ENCODE measurements at regions not wholly inside any gene's neighbourhood (a gene's known extent, or its start where the extent isn't known, plus 50 kb on each side); places are given as distances from the start of the nearest gene placed in this dataset.

GRCh38 chr6:131427434-131428058 is 145.5 kb upstream of the ARG1 start:
- Histone ChIP-seq H3K23ac (ENCODE audit: low read depth, low read length) (no peak overlapping the region), H2AK9ac (replicated peaks; ENCODE audit: low read depth, low read length, poor library complexity) (no peak overlapping the region), H3K4me2 (ENCODE audit: low read depth, low read length) (no peak overlapping the region), H4K8ac (ENCODE audit: low read depth in 2 of 2, low read length in 2 of 2) (no peak overlapping the region), H3K4me1 (ENCODE audit: control insufficient read depth, insufficient read depth, low read length) (no peaks in the 10 kb centered on the region), H3K9me3 (ENCODE audit: control insufficient read depth, insufficient read depth, low read length) (no peaks in the 10 kb centered on the region), H3K27ac (ENCODE audit: insufficient read depth, low read length) (no peak overlapping the region), H3K79me1 (ENCODE audit: low read depth in 1 of 2, low read length in 2 of 2) (no peaks in the 10 kb centered on the region), H3K27me3 (ENCODE audit: control insufficient read depth, insufficient read depth, low read length) (peaks cover 10% of the 10 kb centered on the region), H4K20me1 (ENCODE audit: insufficient read depth, low read length) (no peaks in the 10 kb centered on the region), H2AK5ac (ENCODE audit: low read depth, low read length) (no peak overlapping the region), H4K91ac (ENCODE audit: insufficient read depth, low read depth, low read length) (no peak overlapping the region), H2BK120ac (ENCODE audit: low read depth, low read length) (no peak overlapping the region), H3K9ac (ENCODE audit: low read depth, low read length) (no peak overlapping the region), H4K5ac (ENCODE audit: low read depth, low read length) (no peak overlapping the region), H3K14ac (replicated peaks; ENCODE audit: low read depth, low read length) (no peak overlapping the region), H3K9me1 (ENCODE audit: insufficient read depth, low read length) (no peaks in the 10 kb centered on the region), H3K4me3 (ENCODE audit: insufficient read depth, low read depth, low read length) (no peak overlapping the region), H2AFZ (replicated peaks; ENCODE audit: low read length, poor library complexity) (no peak overlapping the region), H3K56ac (ENCODE audit: extremely low read depth, insufficient read depth, low read length) (no peak overlapping the region), H3K36me3 (ENCODE audit: control insufficient read depth, insufficient read depth, low read length) (no peaks in the 10 kb centered on the region), H2BK5ac (ENCODE audit: low read depth, low read length, poor library complexity, severe bottlenecking) (no peak overlapping the region), H2BK20ac (ENCODE audit: low read depth, low read length) (no peak overlapping the region), H2BK15ac (ENCODE audit: low read depth, low read length) (no peak overlapping the region), H3K4ac (ENCODE audit: low read depth, low read length) (no peak overlapping the region), H3K18ac (ENCODE audit: low read depth, low read length) (no peak overlapping the region)
- BruUV-seq (replicated peaks): no TSS peak
- intact Hi-C loops (cut with micrococcal nuclease) (no loop called here), in situ Hi-C loops (cut with MboI; ENCODE audit: low sequenced_read_pairs) (no loop called here), dilution Hi-C loops (cut with HindIII; ENCODE audit: low sequenced_read_pairs, unreplicated experiment) (no loop called here)
- ATAC-seq (ENCODE audit: low read depth): no peak
- no peak for TF ChIP-seq RFX5 (IDR thresholded peaks at IDR 0.05; ENCODE audit: low read depth, low read length)
- TF ChIP-seq RAD21 (IDR thresholded peaks at IDR 0.05; ENCODE audit: low read length): no peak
- no peak for TF ChIP-seq NFE2L2 (IDR thresholded peaks at IDR 0.05; ENCODE audit: low read depth, low read length)
- TF ChIP-seq MXI1 (IDR thresholded peaks at IDR 0.05; ENCODE audit: borderline replicate concordance, low read depth, low read length): no peak
- TF ChIP-seq POLR2A (IDR thresholded peaks at IDR 0.05; ENCODE audit: low read depth, low read length): no peak
- no peak for TF ChIP-seq FOS (IDR thresholded peaks at IDR 0.05; ENCODE audit: low read depth, low read length)
- TF ChIP-seq MAZ (IDR thresholded peaks at IDR 0.05; ENCODE audit: borderline replicate concordance, low read depth, low read length): no peak
- TF ChIP-seq USF2 (IDR thresholded peaks at IDR 0.05; ENCODE audit: low read depth, low read length): no peak
- TF ChIP-seq BHLHE40 (IDR thresholded peaks at IDR 0.05; ENCODE audit: low read depth, low read length): no peak
- TF ChIP-seq MAFK (IDR thresholded peaks at IDR 0.05; ENCODE audit: low read depth, low read length): no peak
- TF ChIP-seq ELK1 (IDR thresholded peaks at IDR 0.05; ENCODE audit: borderline replicate concordance, low read depth, low read length): no peak
- no peak for TF ChIP-seq RCOR1 (IDR thresholded peaks at IDR 0.05; ENCODE audit: insufficient replicate concordance, low read length)
- no peak for TF ChIP-seq CTCF (conservative IDR thresholded peaks at IDR 0.05; ENCODE audit: low read depth, low read length)
- TF ChIP-seq SMC3 (IDR thresholded peaks at IDR 0.05; ENCODE audit: low read depth, low read length): no peak
- TF ChIP-seq CEBPB (IDR thresholded peaks at IDR 0.05; ENCODE audit: low read depth, low read length): no peak
- TF ChIP-seq CHD1 (IDR thresholded peaks at IDR 0.05; ENCODE audit: low read depth, low read length): no peak
- CTCF ChIA-PET: no interaction called here
- no peak for DNase-seq
- POLR2A ChIA-PET (ENCODE audit: unreplicated experiment): interaction anchor here (0.5 kb wide), 1 partner anchor 1267 kb away, joined by 4 read pairs; no protein-coding TSS in a partner anchor
- no CpG with 5 or more reads among the region's 5 CpGs for WGBS, 2 experiments (ENCODE audit: extremely low coverage in 2 of 2, insufficient read length in 1 of 2)
